HepG2 (cell line): ENCODE measurements at regions not wholly inside any gene's neighbourhood (a gene's known extent, or its start where the extent isn't known, plus 50 kb on each side); places are given as distances from the start of the nearest gene placed in this dataset.

Experiments
- ATAC-seq: fragments of 200-7000 bp; cut with Tn5 transposase; 3 replicates; pipeline ENCODE4 v1.9.1; 2020; ENCODE audit warnings: mild to moderate bottlenecking, moderate library complexity
- BruUV-seq: library from RNA; stranded (reverse); fragments of 400-500 nt; replicated peaks from 2 replicates; lab custom pipeline; 2021; lab: Mats Ljungman, UMichigan
- CTCF ChIA-PET: fragments of 300-600 bp; formaldehyde crosslinking; extraction: SDS; loops from one replicate; lab custom pipeline; 2021; ENCODE audit warnings: low total read pairs, inconsistent platforms, low intra/inter-chr PET ratio; lab: Yijun Ruan, JAX
- POLR2A ChIA-PET: fragments of 350-600 bp; sonication (Branson Sonifier 250); formaldehyde crosslinking; loops from one replicate; lab custom pipeline; 2020; ENCODE audit warnings: antibody characterized with exemption, inconsistent platforms; lab: Yijun Ruan, JAX
- DNase-seq: peaks from one replicate; pipeline ENCODE4 v3.0.0-alpha.2; 2015; ENCODE audit warnings: low spot score
- FAIRE-seq: peaks from 3 replicates; lab custom pipeline; 2011; peaks lifted over from hg19 to GRCh38; lab: Jason Lieb, UNC
- H2AFZ ChIP-seq: one replicate; pipeline ENCODE4 v1.6.1; 2011; ENCODE audit warnings: low read length, inconsistent platforms
- H3K27ac ChIP-seq: fragments of 300-600 bp; 3 replicates; pipeline ENCODE4 v1.8.0; 2011; ENCODE audit warnings: mixed run types, mild to moderate bottlenecking, mixed read lengths, low read length, inconsistent platforms; ENCODE audit not compliant: insufficient read depth; ENCODE audit errors: extremely low read length
- H3K27me3 ChIP-seq, 2 experiments: fragments of 200-600 bp in 1 of 2; 2 replicates in 1 of 2; 3 replicates in 1 of 2; pipeline versions ENCODE4 v1.6.0 to v1.8.0; 2011; ENCODE audit warnings: low read length in 2 of 2, mild to moderate bottlenecking in 2 of 2, moderate library complexity in 2 of 2, inconsistent platforms in 1 of 2; ENCODE audit not compliant: insufficient read depth in 2 of 2, control insufficient read depth in 1 of 2
- H3K36me3 ChIP-seq, 2 experiments: fragments of 200-600 bp in 1 of 2; replicated peaks in 1 of 2; 2 replicates in 1 of 2; 3 replicates in 1 of 2; pipeline versions ENCODE4 v1.5.1 to v1.8.0; 2011; ENCODE audit warnings: low read length in 2 of 2, inconsistent platforms in 1 of 2; ENCODE audit not compliant: insufficient read depth in 2 of 2, control insufficient read depth in 1 of 2
- H3K4me1 ChIP-seq: 2 replicates; pipeline ENCODE4 v1.5.1; 2012; ENCODE audit warnings: low read length, inconsistent platforms; ENCODE audit not compliant: insufficient read depth
- H3K4me2 ChIP-seq: 2 replicates; pipeline ENCODE4 v1.6.0; 2011; ENCODE audit warnings: low read depth, low read length, inconsistent platforms
- H3K4me3 ChIP-seq, 3 experiments: fragments of 200-600 bp in 1 of 3; sonication (generic), shearing (Covaris generic) in 1 of 3; replicated peaks in 1 of 3; 2 replicates each; pipeline ENCODE4 v1.5.1; 2011 to 2016; ENCODE audit warnings: low read length in 3 of 3, inconsistent platforms in 2 of 3, low read depth in 2 of 3, mild to moderate bottlenecking in 2 of 3, control low read depth in 1 of 3, mixed read lengths in 1 of 3; ENCODE audit not compliant: insufficient read depth in 1 of 3
- H3K79me2 ChIP-seq: one replicate; pipeline ENCODE4 v1.6.1; 2011; ENCODE audit warnings: low read length, inconsistent platforms; ENCODE audit not compliant: insufficient read depth
- H3K9ac ChIP-seq: 2 replicates; pipeline ENCODE4 v1.6.0; 2011; ENCODE audit warnings: mild to moderate bottlenecking, low read depth, low read length, inconsistent platforms; ENCODE audit not compliant: insufficient read depth
- H3K9me3 ChIP-seq: 2 replicates; pipeline ENCODE4 v1.5.1; 2012; ENCODE audit warnings: mild to moderate bottlenecking, low read length
- H4K20me1 ChIP-seq: 2 replicates; pipeline ENCODE4 v1.6.0; 2011; ENCODE audit warnings: inconsistent platforms, mild to moderate bottlenecking, low read length, moderate library complexity; ENCODE audit not compliant: insufficient read depth
- EP300 ChIP-seq, 3 experiments: sonication (generic) in 1 of 3; formaldehyde crosslinking in 1 of 3; IDR thresholded peaks; 2 replicates each; pipeline versions ENCODE4 v1.5.1 to v1.6.1; 2011 to 2020; ENCODE audit warnings: low read depth in 2 of 3, low read length in 2 of 3, borderline replicate concordance in 1 of 3, improper control_type of control experiment in 1 of 3, mild to moderate bottlenecking in 1 of 3, missing genetic modification reagents in 1 of 3, moderate library complexity in 1 of 3
- HCFC1 ChIP-seq: fragments of 150-350 bp; IDR thresholded peaks from 2 replicates; pipeline ENCODE4 v1.6.1; 2014; ENCODE audit warnings: low read depth, low read length
- PLRG1 ChIP-seq: fragments of 450-650 bp; conservative IDR thresholded peaks from 2 replicates; pipeline ENCODE4 v1.6.1; 2016
- SAP130 ChIP-seq: IDR thresholded peaks from 2 replicates; pipeline ENCODE4 v1.6.1; 2016; ENCODE audit warnings: low read depth
- TCF12 ChIP-seq, 2 experiments: fragments of 450-650 bp in 1 of 2; sonication (generic) in 1 of 2; formaldehyde crosslinking in 1 of 2; IDR thresholded peaks; 2 replicates each; pipeline versions ENCODE4 v1.6.1 to v1.8.0; 2017 to 2022; ENCODE audit warnings: antibody characterized with exemption in 1 of 2, mild to moderate bottlenecking in 1 of 2, missing genetic modification reagents in 1 of 2, moderate library complexity in 1 of 2
- ZNF256 ChIP-seq: sonication (generic); formaldehyde crosslinking; conservative IDR thresholded peaks from 2 replicates; pipeline ENCODE4 v1.4.0; 2020; ENCODE audit warnings: missing genetic modification reagents
- ZNF296 ChIP-seq: sonication (generic); formaldehyde crosslinking; conservative IDR thresholded peaks from 2 replicates; pipeline ENCODE4 v1.5.0; 2020; ENCODE audit warnings: mild to moderate bottlenecking, missing genetic modification reagents
- ZNF326 ChIP-seq: sonication (generic); formaldehyde crosslinking; IDR thresholded peaks from 2 replicates; pipeline ENCODE4 v1.4.0; 2020; ENCODE audit warnings: missing genetic modification reagents, borderline replicate concordance
- ZNF331 ChIP-seq: sonication (generic); formaldehyde crosslinking; IDR thresholded peaks from 2 replicates; pipeline ENCODE4 v1.4.0; 2020; ENCODE audit warnings: missing genetic modification reagents
- ZNF605 ChIP-seq: sonication (generic); formaldehyde crosslinking; IDR thresholded peaks from 2 replicates; pipeline ENCODE4 v1.8.0; 2022; ENCODE audit warnings: mild to moderate bottlenecking, missing genetic modification reagents
- ZNF710 ChIP-seq: sonication (generic); formaldehyde crosslinking; IDR thresholded peaks from 2 replicates; pipeline ENCODE4 v1.5.0; 2020; ENCODE audit warnings: mild to moderate bottlenecking, missing genetic modification reagents, borderline replicate concordance
- ZNF782 ChIP-seq: sonication (generic); formaldehyde crosslinking; IDR thresholded peaks from 2 replicates; pipeline ENCODE4 v1.4.0; 2020; ENCODE audit warnings: missing genetic modification reagents, mild to moderate bottlenecking, borderline replicate concordance
- WGBS: methylation state at CpG from one replicate; pipeline ENCODE4 v1.1.6; 2017; ENCODE audit warnings: low lambda C conversion rate; 5-methylcytosine and 5-hydroxymethylcytosine counted together
- in situ Hi-C: cut with HindIII; loops from 2 replicates; pipeline ENCODE4 v1.10.0; 2017; ENCODE audit warnings: low pct_unique_long_range_greater_than_20kb; ENCODE audit not compliant: extremely low pct_ligation_motif_present
- intact Hi-C: fragments of 100-400 bp; cut with micrococcal nuclease; formaldehyde crosslinking; loops from one replicate; pipeline ENCODE4 v1.10.0; 2022; ENCODE audit not compliant: unreplicated experiment

GRCh38 chr10:88036126-88036525 is 172.7 kb downstream of the PTEN start:
- CTCF ChIA-PET: no interaction called here
- DNase-seq: no peak
- H3K9ac ChIP-seq: no peak overlapping the region

More at GRCh38 chr10:88036126-88036525, 172.7 kb downstream of the PTEN start:
- no peaks in the 10 kb centered on the region for H3K79me2 ChIP-seq
- FAIRE-seq (no peak), ATAC-seq (no peak)
- no peak overlapping the region for H3K27ac ChIP-seq
- no peaks in the 10 kb centered on the region for H3K27me3 ChIP-seq
- no peak overlapping the region for H2AFZ ChIP-seq
- no peaks in the 10 kb centered on the region for H4K20me1 ChIP-seq
- TF ChIP-seq ZNF326 (CRISPR knock-in tag) (no peak), TCF12 (IDR thresholded peaks at IDR 0.05) (no peak), TCF12 (CRISPR knock-in tag; IDR thresholded peaks at IDR 0.05) (no peak), EP300 (IDR thresholded peaks at IDR 0.05; ENCODE audit: low read depth in 2 of 2, low read length in 2 of 2) (no peak), EP300 (CRISPR knock-in tag; IDR thresholded peaks at IDR 0.05; ENCODE audit: borderline replicate concordance) (no peak), ZNF605 (CRISPR knock-in tag) (no peak), ZNF296 (CRISPR knock-in tag) (no peak), ZNF256 (CRISPR knock-in tag) (no peak), SAP130 (no peak), PLRG1 (no peak), ZNF331 (CRISPR knock-in tag) (no peak), HCFC1 (no peak), ZNF782 (CRISPR knock-in tag) (no peak), ZNF710 (no peak)
- no TSS peak for BruUV-seq
- H3K9me3 ChIP-seq: no peaks in the 10 kb centered on the region
- 54% methylated on average over 4 of the region's 4 CpGs for WGBS
- intact Hi-C loops: no loop called here
- no peak overlapping the region for H3K4me2 ChIP-seq
- H3K36me3 ChIP-seq: no peaks in the 10 kb centered on the region
- H3K4me3 ChIP-seq: no peak overlapping the region
- POLR2A ChIA-PET: no interaction called here
- no peaks in the 10 kb centered on the region for H3K4me1 ChIP-seq
- in situ Hi-C loops: no loop called here
